ENCODE measurements at regions not wholly inside any gene's neighbourhood (a gene's known extent, or its start where the extent isn't known, plus 50 kb on each side); places are given as distances from the start of the nearest gene placed in this dataset.
A peak's percentile ranks its signal among the peaks of the same experiment; 100 is the strongest.

DNA sequence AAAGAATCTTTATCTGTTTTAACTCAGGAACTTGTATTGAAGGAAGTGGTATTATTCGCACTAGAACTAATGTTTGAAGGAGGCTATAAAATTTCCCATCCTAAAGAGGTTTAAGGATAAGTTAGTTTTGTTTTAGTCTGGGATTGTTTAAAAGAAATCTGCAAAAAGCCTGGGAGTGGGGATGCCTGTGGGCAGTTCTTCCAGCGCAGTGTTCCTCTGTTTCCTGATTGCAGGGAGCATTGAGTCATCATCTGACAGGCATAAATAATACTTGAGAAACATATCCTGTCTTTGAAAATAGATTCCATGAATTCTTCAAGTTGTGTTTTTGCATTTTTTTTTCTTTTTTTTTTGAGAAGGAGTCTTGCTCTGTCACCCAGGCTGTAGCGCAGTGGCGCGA lies 350.8 kb upstream of the PTBP2 start:
- H3K36me3 Mint-ChIP-seq: no peaks in the 10 kb centered on the region
- no peak overlapping the region for H3K4me3 Mint-ChIP-seq
- DNase-seq (no peak), ATAC-seq (replicated peaks) (no peak)
- no peaks in the 10 kb centered on the region for H3K9me3 Mint-ChIP-seq
- no peaks in the 10 kb centered on the region for H3K27me3 Mint-ChIP-seq
- no peak overlapping the region for H3K27ac Mint-ChIP-seq
- H3K4me1 Mint-ChIP-seq: no peaks in the 10 kb centered on the region

DNA sequence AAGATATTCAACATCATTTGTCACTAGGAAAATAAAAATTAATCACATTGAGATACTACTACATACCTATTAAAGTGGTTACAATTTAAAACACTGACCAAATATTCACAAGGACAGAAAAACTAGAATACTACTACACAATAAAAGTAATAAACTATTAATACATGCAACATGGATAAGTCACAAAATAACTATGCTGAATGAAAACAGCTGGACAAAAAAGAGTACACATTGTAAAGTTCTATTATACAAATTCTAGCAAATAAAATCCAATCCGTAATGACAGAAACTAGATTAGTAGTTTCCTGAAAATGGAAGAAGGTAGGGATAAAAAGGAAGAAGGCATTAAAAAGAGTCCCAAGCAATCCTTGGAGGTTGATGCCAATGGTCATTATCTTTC lies 348.7 kb upstream of the PTBP2 start:
- Mint-ChIP-seq H3K27me3 (no peaks in the 10 kb centered on the region), H3K36me3 (no peaks in the 10 kb centered on the region), H3K4me1 (no peaks in the 10 kb centered on the region), H3K4me3 (no peak overlapping the region), H3K9me3 (peaks cover 0 to 3% of the 10 kb centered on the region in 2 donors), H3K27ac (no peak overlapping the region)
- ATAC-seq (replicated peaks) (no peak), DNase-seq (no peak)

DNA sequence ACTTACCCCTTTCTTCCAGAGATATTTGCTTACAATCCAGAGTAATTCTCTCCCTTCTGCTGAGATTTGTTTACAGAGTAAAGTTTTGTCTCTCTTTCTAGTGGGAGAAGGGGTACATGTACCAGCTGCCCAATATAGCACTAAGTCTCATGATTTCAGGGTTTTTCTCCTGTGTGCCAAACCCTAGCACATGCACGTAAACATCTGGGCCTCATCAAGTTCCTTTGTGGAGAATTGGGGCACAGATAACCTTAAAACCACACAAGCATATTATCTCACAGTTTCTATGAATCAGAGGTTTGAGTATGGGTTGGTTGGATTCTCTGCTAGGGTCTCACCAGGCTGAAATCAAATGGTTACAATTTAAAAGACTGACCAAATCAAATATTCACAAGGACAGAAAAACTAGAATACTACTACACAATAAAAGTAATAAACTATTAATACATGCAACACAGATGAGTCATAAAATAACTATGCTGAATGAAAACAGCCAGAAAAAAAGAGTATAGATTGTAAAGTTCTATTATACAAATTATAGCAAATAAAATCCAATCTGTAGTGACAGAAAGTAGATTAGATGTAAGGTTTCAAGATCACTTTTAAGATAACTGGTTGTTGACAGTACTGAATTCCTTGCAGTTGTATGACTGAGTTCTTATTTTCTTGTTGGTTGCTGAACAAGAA lies 347.4 kb upstream of the PTBP2 start:
- no peak overlapping the region for H3K4me3 Mint-ChIP-seq
- ATAC-seq (replicated peaks): no peak
- peaks cover 0 to 5% of the 10 kb centered on the region in 2 donors for H3K9me3 Mint-ChIP-seq
- no peaks in the 10 kb centered on the region for H3K27me3 Mint-ChIP-seq
- no peaks in the 10 kb centered on the region for H3K36me3 Mint-ChIP-seq
- H3K4me1 Mint-ChIP-seq: no peaks in the 10 kb centered on the region
- H3K27ac Mint-ChIP-seq: no peak overlapping the region
- no peak for DNase-seq

DNA sequence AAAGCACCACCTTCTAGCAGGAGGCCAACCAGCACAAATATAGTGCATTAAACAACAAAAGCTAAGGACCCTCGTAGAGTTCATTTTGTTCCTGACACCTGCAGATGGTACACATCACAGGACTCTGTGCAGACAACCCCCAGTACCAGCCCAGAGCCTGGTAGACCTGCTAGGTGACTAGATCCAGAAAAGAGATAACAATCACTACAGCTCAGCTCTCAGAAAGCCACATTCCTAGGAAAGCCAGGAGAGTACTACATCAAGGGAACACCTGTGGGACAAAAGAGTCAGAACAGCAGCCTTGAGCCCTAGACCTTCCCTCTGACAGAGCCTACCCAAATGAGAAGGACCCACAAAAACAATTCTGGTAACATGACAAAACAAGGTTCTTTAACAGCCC lies 344.7 kb upstream of the PTBP2 start:
- H3K4me3 Mint-ChIP-seq: no peak overlapping the region

DNA sequence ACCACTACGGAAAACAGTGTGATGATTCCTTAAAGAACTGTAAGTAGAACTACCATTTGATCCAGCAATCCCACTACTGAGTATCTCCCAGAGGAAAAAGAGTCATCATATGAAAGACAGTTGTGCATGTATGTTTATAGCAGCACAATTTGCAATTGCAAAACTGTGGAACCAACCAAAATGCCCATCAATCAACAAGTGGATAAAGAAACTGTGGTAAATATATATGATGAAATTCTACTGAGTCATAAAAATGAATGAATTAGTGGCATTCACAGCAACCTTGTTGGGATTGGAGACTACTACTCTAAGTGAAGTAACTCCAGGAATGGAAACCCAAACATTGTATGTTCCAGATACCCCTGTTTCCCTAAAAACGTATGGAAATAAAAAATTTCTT lies 337.0 kb upstream of the PTBP2 start:
- Mint-ChIP-seq H3K4me1 (no peaks in the 10 kb centered on the region), H3K9me3 (peaks cover 7 to 10% of the 10 kb centered on the region in 2 donors), H3K4me3 (no peak overlapping the region), H3K27me3 (no peaks in the 10 kb centered on the region), H3K36me3 (no peaks in the 10 kb centered on the region), H3K27ac (no peak overlapping the region)
- ATAC-seq (replicated peaks) (no peak), DNase-seq (no peak)

More for the DNA sequence above, 344.7 kb upstream of the PTBP2 start:
- Mint-ChIP-seq H3K27me3 (no peaks in the 10 kb centered on the region), H3K9me3 (peaks cover 0 to 5% of the 10 kb centered on the region in 2 donors), H3K36me3 (no peaks in the 10 kb centered on the region), H3K27ac (no peak overlapping the region), H3K4me1 (no peaks in the 10 kb centered on the region)
- no peak for DNase-seq
- ATAC-seq (replicated peaks): no peak

DNA sequence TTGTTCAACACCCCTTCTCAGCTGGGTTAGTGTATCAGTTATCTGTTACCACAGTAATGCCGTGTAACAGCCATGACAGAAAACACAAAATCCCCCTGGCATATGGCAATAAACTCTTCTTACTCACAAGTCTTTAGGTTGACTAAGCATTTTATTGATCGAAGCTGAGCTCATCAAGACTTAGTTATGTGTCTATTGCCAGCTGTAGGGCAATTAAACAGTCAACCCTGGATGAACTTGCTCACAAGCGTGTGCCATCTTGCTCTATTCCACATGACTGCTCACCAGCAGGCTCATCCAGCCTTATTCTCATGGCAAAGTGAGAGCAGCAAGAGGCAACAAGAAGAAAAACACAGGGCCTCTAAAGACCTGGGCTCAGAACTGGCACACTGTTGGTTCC lies 333.8 kb upstream of the PTBP2 start:
- ATAC-seq (replicated peaks) (no peak), DNase-seq (no peak)
- Mint-ChIP-seq H3K27ac (no peak overlapping the region), H3K4me1 (no peaks in the 10 kb centered on the region), H3K4me3 (no peak overlapping the region), H3K9me3 (peaks cover 0 to 7% of the 10 kb centered on the region in 2 donors), H3K36me3 (no peaks in the 10 kb centered on the region), H3K27me3 (no peaks in the 10 kb centered on the region)

DNA sequence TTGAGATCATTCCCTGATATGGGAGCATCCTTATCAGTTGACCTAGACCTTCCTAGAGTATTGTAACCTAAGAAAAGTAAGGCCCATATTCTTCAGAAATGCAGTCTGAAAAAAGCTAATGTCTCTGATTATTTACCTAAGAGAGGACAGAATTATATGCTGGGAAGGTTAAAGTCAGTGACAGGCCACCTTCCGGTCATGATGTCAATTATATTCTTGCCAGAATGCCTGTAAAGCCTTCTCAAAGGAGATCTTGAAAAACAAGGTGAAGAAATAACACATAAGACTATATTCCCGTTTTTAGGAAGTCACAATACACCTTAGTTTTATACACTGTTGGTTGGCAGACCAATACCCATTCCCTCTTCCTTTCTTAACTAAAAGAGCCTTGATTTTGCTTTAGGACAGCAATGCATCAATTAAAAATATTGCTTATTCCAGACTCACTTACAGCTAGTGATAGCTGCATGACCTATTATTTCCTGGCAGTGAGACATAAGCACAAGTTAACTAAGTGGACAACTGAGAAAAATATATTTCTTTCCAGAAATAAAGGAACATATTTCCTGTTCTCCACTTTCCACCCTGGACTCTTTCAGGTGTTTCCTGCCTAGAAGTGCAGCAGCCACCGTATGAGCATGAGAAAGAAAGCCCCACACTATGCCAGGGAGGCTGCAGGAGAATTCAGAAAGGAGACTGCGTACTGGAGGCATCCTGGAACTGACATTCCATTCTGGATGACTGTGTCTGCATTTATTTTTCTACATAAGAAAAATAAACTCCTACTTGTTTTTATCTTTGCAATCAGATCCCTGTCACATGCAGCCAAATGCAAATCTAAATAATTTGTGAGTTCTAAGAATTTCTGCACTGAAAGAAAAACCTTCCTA lies 332.9 kb upstream of the PTBP2 start:
- no peak for ATAC-seq (replicated peaks)
- peaks cover 0 to 7% of the 10 kb centered on the region in 2 donors for H3K9me3 Mint-ChIP-seq
- H3K36me3 Mint-ChIP-seq: no peaks in the 10 kb centered on the region
- H3K4me3 Mint-ChIP-seq: no peak overlapping the region
- H3K27me3 Mint-ChIP-seq: no peaks in the 10 kb centered on the region
- no peaks in the 10 kb centered on the region for H3K4me1 Mint-ChIP-seq
- no peak for DNase-seq
- no peak overlapping the region for H3K27ac Mint-ChIP-seq

DNA sequence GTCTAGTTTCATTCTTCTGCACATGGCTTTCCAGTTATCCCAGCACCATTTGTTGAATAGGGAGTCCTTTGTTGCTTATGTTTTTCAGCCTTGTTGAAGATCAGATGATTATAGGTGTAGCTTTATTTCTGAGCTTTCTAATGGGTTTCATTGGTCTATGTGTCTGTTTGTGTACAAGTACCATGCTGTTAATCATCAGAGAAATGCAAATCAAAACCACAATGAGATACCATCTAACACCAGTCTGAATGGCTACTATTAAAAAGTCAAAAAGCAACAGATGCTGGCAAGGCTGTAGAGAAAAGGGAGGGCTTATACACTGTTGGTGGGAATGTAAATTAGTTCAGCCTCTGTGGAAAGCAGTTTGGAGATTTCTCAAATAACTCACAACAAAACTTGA lies 321.5 kb upstream of the PTBP2 start:
- peaks cover 0 to 3% of the 10 kb centered on the region in 2 donors for H3K9me3 Mint-ChIP-seq
- ATAC-seq (replicated peaks): no peak
- DNase-seq: no peak
- no peak overlapping the region for H3K4me3 Mint-ChIP-seq
- no peaks in the 10 kb centered on the region for H3K36me3 Mint-ChIP-seq
- H3K27me3 Mint-ChIP-seq: no peaks in the 10 kb centered on the region
- no peak overlapping the region for H3K27ac Mint-ChIP-seq
- H3K4me1 Mint-ChIP-seq: no peaks in the 10 kb centered on the region

DNA sequence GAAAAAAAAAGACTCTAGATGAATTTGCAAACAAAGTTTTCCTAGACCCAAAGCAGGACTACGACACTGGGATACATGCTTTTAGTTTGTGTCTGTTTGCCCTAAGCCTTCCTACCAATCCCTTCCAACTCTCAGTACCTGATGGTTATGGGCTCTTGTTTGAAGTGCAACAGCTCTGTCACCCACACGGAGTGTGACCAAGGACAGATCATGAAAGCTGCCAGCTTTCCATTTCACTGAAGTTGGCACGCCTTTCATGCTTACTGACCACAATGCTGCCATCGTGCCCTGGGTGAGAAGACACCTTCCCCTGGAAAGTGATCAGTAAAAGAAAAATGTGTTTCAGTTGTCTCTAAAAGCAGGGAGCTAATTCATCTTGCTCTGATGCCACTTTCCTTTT lies 312.5 kb upstream of the PTBP2 start:
- Mint-ChIP-seq H3K36me3 (no peaks in the 10 kb centered on the region), H3K27ac (no peak overlapping the region), H3K4me1 (no peaks in the 10 kb centered on the region)

DNA sequence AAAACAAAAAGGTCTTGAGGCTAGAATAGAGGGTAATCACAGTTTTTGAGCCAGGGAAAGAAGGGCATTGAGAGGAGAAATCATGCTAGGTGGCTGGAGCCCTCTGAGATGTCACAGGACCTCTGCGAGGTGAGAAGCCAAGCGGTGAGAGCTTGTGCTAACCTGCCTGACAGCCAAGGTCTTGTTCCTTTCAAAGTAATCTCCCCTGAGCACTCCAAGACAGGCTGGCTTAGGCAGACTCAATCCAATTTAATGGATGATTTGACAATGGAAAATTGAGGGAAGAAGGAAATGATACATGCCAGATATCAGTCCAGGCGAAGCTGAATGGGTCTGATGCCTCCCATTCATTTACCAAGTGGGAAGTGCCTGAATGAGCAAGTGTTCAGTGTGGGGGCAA lies 311.9 kb upstream of the PTBP2 start:
- H3K36me3 Mint-ChIP-seq: no peaks in the 10 kb centered on the region
- H3K9me3 Mint-ChIP-seq: no peaks in the 10 kb centered on the region
- ATAC-seq (replicated peaks): no peak
- H3K4me3 Mint-ChIP-seq: no peak overlapping the region
- H3K4me1 Mint-ChIP-seq: no peaks in the 10 kb centered on the region
- no peak overlapping the region for H3K27ac Mint-ChIP-seq
- no peaks in the 10 kb centered on the region for H3K27me3 Mint-ChIP-seq
- DNase-seq: no peak

More for the DNA sequence above, 312.5 kb upstream of the PTBP2 start:
- no peaks in the 10 kb centered on the region for H3K9me3 Mint-ChIP-seq
- no peak overlapping the region for H3K4me3 Mint-ChIP-seq
- H3K27me3 Mint-ChIP-seq: no peaks in the 10 kb centered on the region
- ATAC-seq (replicated peaks) (no peak), DNase-seq (no peak)

DNA sequence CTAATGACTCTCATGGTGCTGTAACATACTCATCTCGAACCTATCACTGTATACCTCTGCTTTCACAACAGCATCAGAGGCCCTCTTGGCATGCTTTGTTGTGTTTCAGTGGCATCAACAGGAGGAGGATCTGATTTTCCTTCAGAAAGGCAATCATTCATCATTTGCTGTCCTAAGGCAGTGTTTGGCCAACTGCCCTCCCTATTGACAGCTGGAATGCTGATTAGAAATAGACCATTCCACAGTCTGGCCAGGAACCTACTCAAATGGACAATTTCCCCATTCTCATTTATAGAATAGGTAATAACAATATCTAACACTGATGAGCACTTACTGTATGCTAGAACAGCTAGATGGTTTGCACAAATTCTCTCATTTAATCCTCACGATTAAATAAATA lies 310.6 kb upstream of the PTBP2 start:
- Mint-ChIP-seq H3K36me3 (no peaks in the 10 kb centered on the region), H3K4me3 (no peak overlapping the region), H3K9me3 (peaks cover 0 to 2% of the 10 kb centered on the region in 2 donors)

DNA sequence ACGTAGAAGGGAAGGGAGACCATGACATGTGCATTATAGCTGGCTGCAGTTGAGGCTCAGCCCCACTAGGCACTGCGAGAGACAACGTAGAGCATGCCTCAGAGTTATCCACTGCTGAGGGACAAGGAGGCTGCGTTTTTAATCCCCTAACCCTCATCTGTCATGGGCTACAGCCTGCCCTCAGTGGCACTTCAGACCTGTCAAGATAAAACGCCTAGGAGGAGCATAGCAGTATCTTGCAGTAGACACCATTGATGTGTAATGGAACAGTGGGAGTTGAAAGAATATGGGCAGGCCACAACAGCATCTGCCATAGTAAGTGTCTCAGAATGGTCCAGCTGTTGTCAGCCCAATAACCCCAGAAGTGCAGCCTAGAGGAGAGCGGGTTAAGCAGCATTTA lies 307.0 kb upstream of the PTBP2 start:
- Mint-ChIP-seq H3K36me3 (no peaks in the 10 kb centered on the region), H3K9me3 (peaks cover 0 to 5% of the 10 kb centered on the region in 2 donors), H3K4me1 (no peaks in the 10 kb centered on the region), H3K27ac (no peak overlapping the region), H3K4me3 (no peak overlapping the region), H3K27me3 (no peaks in the 10 kb centered on the region)
- DNase-seq (no peak), ATAC-seq (replicated peaks) (no peak)

More for the DNA sequence above, 310.6 kb upstream of the PTBP2 start:
- Mint-ChIP-seq H3K27me3 (no peaks in the 10 kb centered on the region), H3K4me1 (no peaks in the 10 kb centered on the region), H3K27ac (no peak overlapping the region)
- DNase-seq (no peak), ATAC-seq (replicated peaks) (no peak)

DNA sequence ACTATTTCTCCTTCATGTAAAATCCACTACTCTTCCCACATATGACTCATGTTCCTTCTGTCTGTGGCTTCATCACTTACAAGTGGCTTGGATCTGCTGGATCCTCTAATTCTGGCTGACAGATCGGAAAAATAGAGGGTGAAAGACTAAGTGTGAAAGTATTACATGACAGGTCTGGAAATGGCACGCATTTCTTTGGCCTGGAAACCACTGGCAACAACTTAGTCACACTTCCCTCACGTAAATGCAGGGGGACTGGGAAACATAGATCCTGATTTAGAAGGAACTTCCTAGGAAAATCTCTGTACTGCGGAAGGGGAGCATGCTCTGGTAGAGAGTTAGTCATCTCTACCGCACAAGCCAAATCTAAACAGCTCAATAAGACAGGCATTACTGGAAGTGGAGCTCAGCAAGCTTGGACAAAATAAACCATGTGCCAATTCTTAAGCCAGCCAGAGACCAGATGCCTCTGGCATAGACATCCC lies 305.4 kb upstream of the PTBP2 start:
- no peaks in the 10 kb centered on the region for H3K4me1 Mint-ChIP-seq
- H3K9me3 Mint-ChIP-seq: peaks cover 0 to 5% of the 10 kb centered on the region in 2 donors
- H3K27ac Mint-ChIP-seq: no peak overlapping the region
- DNase-seq (no peak), ATAC-seq (replicated peaks) (no peak)
- H3K4me3 Mint-ChIP-seq: no peak overlapping the region
- H3K27me3 Mint-ChIP-seq: no peaks in the 10 kb centered on the region
- no peaks in the 10 kb centered on the region for H3K36me3 Mint-ChIP-seq

DNA sequence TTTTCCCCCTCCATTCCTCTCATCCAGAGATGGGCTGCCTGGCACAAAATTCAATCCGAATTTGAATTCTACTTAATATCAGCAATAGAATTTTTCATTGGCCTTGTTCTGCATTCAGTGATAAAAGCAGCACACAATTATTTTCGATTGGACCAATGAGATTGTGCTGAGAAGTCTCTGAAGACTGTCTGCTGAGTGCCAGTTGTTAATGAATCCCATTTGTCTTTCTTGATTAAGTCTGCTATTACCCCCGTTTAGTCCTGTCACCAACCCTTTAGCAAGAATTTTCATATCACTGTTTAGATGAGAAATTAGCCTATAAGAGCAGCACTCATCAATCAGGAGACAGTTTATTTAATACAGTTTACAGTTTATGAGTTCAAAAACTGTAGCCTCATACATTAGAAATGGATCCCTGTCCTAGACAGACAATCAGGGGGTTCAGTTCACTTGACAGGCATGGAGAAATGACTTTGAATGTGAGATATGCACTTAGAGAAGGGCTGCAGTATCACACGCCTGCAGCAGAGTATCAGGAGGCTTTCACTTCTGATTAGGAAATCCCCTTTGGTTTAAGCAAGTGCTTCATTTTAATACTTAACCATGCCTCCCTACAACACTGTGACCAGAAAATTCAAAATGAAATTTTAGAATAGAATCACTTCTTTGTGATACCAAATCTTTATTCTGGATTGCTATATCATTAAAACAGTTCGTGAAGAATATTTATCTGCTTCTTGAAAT lies 304.7 kb upstream of the PTBP2 start:
- Mint-ChIP-seq H3K9me3 (peaks cover 0 to 5% of the 10 kb centered on the region in 2 donors), H3K27ac (no peak overlapping the region)

More for the DNA sequence above, 304.7 kb upstream of the PTBP2 start:
- H3K4me3 Mint-ChIP-seq: no peak overlapping the region
- H3K36me3 Mint-ChIP-seq: no peaks in the 10 kb centered on the region
- DNase-seq: no peak
- no peaks in the 10 kb centered on the region for H3K27me3 Mint-ChIP-seq
- ATAC-seq (replicated peaks): peak; percentile 81 to 93
- H3K4me1 Mint-ChIP-seq: no peaks in the 10 kb centered on the region

All from stimulated activated naive B cell treated with anti-CD40 and anti-IgM and Interleukin-4, amounts not matched to agents 10 μg/mL and 1 μg/mL and 100 μg/mL, for 72 hours (primary cell).